GM18511 (cell line): ENCODE measurements at regions not wholly inside any gene's neighbourhood (a gene's known extent, or its start where the extent isn't known, plus 50 kb on each side); places are given as distances from the start of the nearest gene placed in this dataset.

Experiments used
- ATAC-seq: cut with Tn5 transposase; IDR thresholded peaks from one replicate; pipeline ENCODE4 v1.9.1; 2021; ENCODE audit warnings: mild to moderate bottlenecking, moderate library complexity; ENCODE audit not compliant: unreplicated experiment

DNA sequence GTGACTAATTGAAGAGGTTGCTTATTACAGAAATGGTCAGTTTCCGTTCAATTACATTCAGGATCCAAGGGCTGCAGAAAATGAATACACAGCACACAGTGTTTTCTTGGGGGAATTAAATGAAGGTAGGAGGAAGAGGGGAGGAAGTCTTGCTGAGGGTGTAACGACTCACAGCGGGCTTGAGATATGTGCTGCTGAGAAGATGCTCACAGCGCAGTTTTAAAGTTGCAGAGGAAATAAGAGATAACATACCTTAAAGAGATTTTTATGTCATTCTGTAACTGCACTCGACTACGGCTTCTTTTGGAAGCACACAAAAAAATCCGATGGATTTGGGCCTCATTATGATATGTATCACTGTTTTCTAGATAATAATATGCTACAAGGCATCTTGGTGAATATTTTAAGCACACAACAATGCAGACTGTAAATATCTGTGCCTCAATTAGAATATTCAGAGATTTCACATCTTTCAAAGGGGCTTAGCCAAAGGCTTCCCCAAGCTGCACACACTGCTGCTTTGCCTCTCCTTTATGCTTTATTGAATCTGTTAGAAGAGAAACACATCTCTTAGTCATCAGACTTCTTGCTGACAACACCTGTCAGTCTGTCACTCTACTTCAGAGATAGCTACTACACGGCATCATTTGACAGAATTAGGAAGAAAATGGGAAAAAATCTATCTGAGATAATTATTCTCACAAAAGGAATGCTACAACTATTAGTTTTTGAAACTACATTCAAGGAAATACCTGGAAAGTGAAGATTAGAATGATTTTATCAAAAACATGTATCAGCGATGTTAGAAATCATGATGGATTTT, 773.2 kb downstream of the OTOL1 start:
- ATAC-seq = no peak

- ATAC-seq = no peak
Measured at GRCh38 chr3:162274070-162274469, 777.5 kb downstream of the OTOL1 start.

GRCh38 chr3:162278834-162279233, 782.2 kb downstream of the OTOL1 start:
- no peak for ATAC-seq

GRCh38 chr3:162285259-162285658, 788.7 kb downstream of the OTOL1 start:
- ATAC-seq = no peak

GRCh38 chr3:162287600-162287999, 791.0 kb downstream of the OTOL1 start:
- ATAC-seq = no peak

DNA sequence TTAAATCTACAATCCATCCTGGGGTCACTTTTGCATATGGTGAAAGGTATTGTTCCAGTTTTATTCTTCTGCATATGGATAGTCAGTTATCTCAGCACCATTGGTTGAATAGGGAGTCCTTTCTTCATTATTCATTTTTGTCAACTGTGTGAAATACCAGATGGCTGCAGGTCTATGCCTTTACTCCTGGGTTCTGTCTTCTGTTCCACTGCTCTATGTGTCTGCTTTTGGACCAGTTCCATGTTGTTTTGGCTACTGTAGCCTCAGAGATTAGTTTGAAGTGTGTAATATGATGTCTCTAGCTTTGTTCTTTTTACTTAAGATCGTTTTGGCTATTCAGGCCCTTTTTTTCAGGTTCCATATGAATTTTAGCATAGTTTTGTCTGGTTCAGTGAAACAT, 795.8 kb downstream of the OTOL1 start:
- no peak for ATAC-seq

GRCh38 chr3:162295323-162295983, 798.8 kb downstream of the OTOL1 start:
- ATAC-seq = no peak

DNA sequence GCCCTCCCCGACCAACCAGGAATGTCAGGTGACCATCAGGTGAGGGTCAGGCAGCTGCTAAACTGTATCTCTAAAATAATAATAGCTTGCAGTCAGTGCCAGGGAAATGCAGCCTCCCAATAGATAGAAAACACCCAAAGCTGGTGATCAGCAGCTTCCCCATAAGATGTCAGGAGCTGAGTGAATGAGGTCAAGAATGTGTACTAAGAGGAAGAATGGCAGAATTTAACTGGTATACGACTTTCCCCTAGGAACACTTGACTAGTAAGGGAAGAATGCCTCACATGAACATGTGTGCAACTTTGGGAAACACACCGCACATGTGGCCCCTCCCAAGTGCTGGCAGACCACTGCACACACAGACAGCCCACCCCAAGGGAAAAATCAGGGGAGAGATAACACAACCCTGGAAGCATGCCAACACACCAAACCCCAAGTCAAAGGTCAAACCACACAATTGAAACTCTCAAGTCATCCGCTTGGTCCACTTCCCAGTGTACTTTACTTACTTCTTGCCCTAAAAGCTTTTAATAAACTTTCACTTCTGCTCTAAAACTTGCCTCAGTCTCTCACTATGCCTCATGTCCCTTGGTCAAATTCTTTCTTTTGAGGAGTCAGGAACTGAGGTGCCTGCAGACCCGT, 806.5 kb downstream of the OTOL1 start:
- no peak for ATAC-seq

DNA sequence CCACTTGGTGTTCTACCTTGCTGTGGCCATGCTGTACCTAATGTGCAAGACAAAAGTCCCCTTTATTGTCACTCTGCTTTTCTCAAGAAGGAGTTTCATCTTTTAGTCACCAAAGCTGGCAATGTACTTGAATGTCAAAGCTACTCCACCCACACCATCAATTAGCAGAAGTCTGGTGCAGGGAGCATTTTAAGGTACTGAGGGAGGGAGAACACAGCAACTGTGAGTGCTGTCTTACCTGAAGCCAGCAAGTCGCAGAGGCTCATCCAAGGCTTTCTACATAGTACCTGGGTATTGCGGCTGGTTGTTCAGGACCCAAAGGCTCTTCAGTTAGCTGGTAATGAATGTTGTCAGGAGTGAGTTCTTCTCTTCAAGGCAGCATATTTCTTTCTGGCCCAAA, 820.4 kb downstream of the OTOL1 start:
- no peak for ATAC-seq

DNA sequence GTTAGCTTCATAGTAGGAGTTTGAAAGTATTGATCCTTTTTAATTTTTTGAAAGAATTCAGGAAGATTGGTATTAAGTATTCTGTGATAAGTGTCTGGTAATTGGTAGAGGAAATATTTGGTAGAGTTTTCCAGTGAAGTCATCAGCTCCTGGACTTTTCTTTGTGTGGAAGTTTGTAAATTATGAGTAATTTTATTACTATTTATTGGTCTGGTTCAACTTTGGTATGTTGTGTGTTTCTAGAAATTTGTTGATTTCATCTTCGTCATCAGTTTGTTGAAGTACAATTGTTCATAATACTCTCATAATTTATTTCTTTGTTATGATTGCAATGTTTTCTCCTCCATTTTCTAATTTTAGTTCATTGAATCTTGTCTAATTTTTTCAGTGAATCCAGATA, 832.0 kb downstream of the OTOL1 start:
- ATAC-seq = no peak

- ATAC-seq = no peak
Measured at GRCh38 chr3:162329514-162329913, 832.9 kb downstream of the OTOL1 start.

DNA sequence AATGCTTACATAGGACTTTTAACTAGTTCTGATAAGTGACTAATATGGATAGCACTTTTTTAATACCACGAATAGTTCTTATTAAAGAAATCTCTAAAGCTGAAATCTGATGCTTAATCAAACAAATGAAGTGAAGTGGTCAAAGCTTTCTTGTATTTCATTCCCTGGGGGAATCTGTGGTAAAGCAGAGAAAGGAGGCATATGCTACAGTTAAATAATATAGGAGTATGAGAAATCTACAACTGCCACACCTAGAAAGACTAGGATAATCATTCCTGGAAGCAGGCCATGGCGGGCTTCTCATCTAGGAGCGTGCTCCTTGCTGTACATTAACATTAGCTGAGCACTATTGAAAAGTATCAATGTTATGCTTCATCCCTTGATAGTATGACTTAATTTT, 835.7 kb downstream of the OTOL1 start:
- ATAC-seq = no peak

- no peak for ATAC-seq
Measured at GRCh38 chr3:162334537-162334936, 837.9 kb downstream of the OTOL1 start.

DNA sequence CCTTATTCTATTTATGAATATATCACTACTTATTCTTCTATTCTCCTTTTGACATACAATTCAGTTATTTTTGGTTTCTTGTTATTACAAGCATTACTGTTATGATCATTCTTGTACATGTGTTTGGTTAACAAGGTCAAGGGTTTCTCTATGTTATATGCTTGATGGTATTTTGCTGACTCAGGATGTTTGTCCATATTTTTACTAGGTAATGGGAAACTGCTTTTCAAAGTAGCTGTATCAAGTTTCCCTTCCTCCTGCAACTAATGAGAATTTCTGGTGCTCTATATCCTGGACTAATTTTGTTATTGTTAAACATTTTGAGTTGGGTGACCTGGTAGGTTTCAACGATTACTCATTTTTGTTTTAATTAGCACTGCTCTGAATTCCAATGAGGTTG, 841.0 kb downstream of the OTOL1 start:
- no peak for ATAC-seq

DNA sequence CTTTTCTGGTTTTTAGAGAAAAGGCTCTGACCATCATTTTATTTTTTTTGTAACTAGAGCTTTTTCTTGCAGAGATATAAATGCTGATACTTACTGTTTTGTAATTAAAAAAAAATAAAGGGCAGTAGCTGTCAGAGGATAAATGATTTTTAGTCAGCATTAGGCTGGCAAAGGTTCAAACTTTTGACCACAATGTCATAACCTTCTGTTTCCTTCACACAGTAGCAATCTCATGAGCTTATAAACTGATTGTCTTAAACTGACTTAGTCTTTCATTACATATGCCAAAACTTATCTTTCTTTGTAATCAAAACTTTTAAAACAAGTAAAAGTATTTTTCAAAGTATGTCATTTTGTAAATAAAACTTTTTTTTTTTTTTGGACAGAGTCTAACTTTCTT, 841.9 kb downstream of the OTOL1 start:
- ATAC-seq = no peak

GRCh38 chr3:162348912-162349311, 852.3 kb downstream of the OTOL1 start:
- ATAC-seq = no peak

- no peak for ATAC-seq
Measured at GRCh38 chr3:162353414-162353813, 856.8 kb downstream of the OTOL1 start.

DNA sequence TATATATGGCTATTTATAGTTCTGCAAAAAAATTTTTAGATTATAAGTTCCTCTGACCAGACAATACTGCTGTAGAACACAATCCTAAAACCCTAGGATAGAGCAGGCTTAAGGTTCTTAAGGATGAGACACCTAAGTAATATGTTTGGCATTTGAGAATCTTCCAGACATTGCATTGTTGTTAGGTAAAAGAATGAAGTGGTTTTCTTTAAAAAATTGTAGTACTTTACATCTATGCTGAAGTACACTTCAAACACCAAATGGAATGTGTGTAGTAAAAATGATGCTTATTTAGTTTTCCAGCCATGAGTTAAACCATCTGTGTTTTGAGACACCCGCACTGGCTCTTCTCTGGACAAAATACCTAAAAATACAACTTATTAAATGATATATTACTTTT, 857.7 kb downstream of the OTOL1 start:
- no peak for ATAC-seq

GRCh38 chr3:162365066-162365719, 868.6 kb downstream of the OTOL1 start:
- ATAC-seq = no peak

DNA sequence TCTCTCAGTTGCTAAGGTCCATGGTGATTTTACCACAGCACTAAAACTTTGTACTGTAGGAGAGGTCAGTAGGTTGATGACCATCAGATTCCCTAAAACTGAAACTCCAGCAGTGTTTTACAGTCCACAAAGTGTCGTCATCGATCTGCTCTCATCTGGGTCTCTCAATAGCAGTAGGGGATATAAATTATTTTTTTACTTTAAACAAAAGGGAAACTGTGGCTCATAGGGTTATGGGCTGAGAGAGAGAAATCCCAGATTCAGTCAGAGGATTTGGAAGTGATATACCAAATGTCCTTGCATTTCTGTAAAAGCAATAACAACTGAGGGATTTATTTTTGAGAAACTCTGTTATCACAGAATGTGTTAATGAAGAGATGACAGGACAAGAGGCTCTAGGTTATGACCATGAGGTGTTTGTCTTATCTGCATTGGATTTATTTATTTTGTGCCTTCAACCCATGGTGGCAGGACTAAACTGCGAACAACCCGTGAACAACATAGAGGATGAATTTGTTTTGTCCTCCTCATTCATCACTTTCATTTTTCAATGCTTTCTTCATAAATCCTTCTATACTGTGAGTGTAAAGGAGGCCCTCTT, 869.7 kb downstream of the OTOL1 start:
- ATAC-seq = no peak
